ENCODE measurements at regions not wholly inside any gene's neighbourhood (a gene's known extent, or its start where the extent isn't known, plus 50 kb on each side); places are given as distances from the start of the nearest gene placed in this dataset.

DNA sequence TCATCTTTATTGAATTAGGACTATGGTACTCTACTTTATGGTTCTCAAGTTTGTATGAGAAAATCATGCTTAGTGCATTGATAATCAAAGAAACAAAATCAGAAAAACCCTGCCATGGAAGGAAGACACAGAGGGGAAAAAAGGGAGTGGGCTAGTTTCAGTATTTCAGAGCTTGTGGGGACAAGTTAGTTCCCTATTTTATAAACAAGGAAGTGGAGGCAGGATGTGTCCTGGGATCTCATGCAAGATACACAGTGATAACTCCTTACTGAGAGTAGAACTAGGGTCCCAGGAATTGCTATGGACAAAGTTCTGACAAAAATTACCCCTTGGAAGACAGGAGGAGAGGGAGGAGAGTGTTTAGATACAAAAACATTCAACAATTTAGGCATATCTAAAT lies 1277.3 kb downstream of the UQCRFS1 start:
- no peak overlapping the region for H3K27ac ChIP-seq (ENCODE audit: insufficient read length, low read depth, low read length)
- H3K18ac ChIP-seq (ENCODE audit: insufficient read length, low read depth, low read length) = no peak overlapping the region
- no peak overlapping the region for H2BK15ac ChIP-seq (ENCODE audit: low read depth, low read length)
- H3K4me2 ChIP-seq (ENCODE audit: insufficient read depth, insufficient read length, low read length) = no peak overlapping the region
- H4K91ac ChIP-seq (ENCODE audit: insufficient read length, low read depth, low read length) = no peak overlapping the region
- no peaks in the 10 kb centered on the region for H3K79me2 ChIP-seq (ENCODE audit: insufficient read depth, low read length)
- Mint-ChIP-seq H3K36me3 (ENCODE audit: insufficient read depth in 1 of 3, low read depth in 3 of 3) (peaks cover 5 to 15% (median 9%) of the 10 kb centered on the region in 3 experiments; a peak in 6 of 7 replicates), H3K9me3 (peaks cover 74 to 79% of the 10 kb centered on the region in 2 experiments), H3K27me3 (ENCODE audit: low read depth) (peaks cover 2% of the 10 kb centered on the region; the same call in 1 of the 2 replicates), H3K4me1 (no peaks in the 10 kb centered on the region), H3K27ac (no peak overlapping the region), H3K4me3 (no peak overlapping the region)
- no peaks in the 10 kb centered on the region for H3K27me3 ChIP-seq (ENCODE audit: insufficient read depth, low read length)
- no peak overlapping the region for H3K14ac ChIP-seq (ENCODE audit: insufficient read depth, low read length)
- no peak overlapping the region for H3K23ac ChIP-seq (ENCODE audit: insufficient read length, low read depth, low read length)
- no peak overlapping the region for H4K5ac ChIP-seq (ENCODE audit: insufficient read length, low read depth, low read length)
- no peak overlapping the region for H2BK12ac ChIP-seq (ENCODE audit: insufficient read length, low read depth, low read length)
- no peaks in the 10 kb centered on the region for H3K23me2 ChIP-seq (ENCODE audit: insufficient read length, low read depth, low read length, poor library complexity, severe bottlenecking)
- H2BK5ac ChIP-seq (ENCODE audit: insufficient read length, low read length) = no peak overlapping the region
- H3T11ph ChIP-seq (ENCODE audit: low read length) = no peak overlapping the region
- no peak overlapping the region for H4K8ac ChIP-seq (replicated peaks; ENCODE audit: insufficient read length, low read depth, low read length)
- no peak for DNase-seq
- H2AFZ ChIP-seq (ENCODE audit: low read length) = no peak overlapping the region
- H3K4me1 ChIP-seq (ENCODE audit: insufficient read depth, low read length) = no peaks in the 10 kb centered on the region
- H2AK5ac ChIP-seq (ENCODE audit: insufficient read length, low read length) = no peak overlapping the region
- H3K56ac ChIP-seq (ENCODE audit: insufficient read length, low read depth, low read length) = no peak overlapping the region
- H3K4ac ChIP-seq (ENCODE audit: low read depth, low read length) = no peak overlapping the region
- H3K79me1 ChIP-seq (ENCODE audit: insufficient read depth, low read depth, low read length, poor library complexity, severe bottlenecking) = no peaks in the 10 kb centered on the region
- no peak overlapping the region for H2BK120ac ChIP-seq (ENCODE audit: low read depth, low read length, poor library complexity, severe bottlenecking)
- H3K9ac ChIP-seq (ENCODE audit: extremely low read depth, insufficient read length, low read length) = no peak overlapping the region
- no peak for TF ChIP-seq CTCF (conservative IDR thresholded peaks at IDR 0.05)
- no peaks in the 10 kb centered on the region for H4K20me1 ChIP-seq (ENCODE audit: control insufficient read depth, insufficient read depth, insufficient read length)
- H2BK20ac ChIP-seq (ENCODE audit: low read depth, low read length, poor library complexity, severe bottlenecking) = no peak overlapping the region
- peaks cover 64% of the 10 kb centered on the region for H3K9me3 ChIP-seq (ENCODE audit: control insufficient read depth, low read depth, low read length)
